ENCODE measurements at regions not wholly inside any gene's neighbourhood (a gene's known extent, or its start where the extent isn't known, plus 50 kb on each side); places are given as distances from the start of the nearest gene placed in this dataset.

DNA sequence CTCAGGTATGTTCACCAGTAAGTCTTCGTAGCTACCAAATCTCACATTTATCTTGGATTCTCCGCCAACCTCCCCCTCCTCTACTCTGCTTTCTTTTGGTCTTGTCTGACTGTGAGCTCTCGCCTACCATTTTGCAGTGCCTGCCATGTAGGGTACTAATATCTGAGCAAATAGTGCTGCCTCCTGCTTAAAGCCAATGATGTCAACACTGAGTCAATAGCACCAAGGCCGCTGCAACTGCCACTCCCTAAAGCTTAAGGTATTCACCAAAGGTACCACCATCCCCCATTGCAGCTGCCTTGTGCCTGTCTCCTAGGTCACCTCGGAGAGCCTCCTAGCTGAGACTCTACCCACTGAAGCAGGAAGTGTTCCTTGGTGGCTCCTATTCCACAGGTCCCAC lies 114.8 kb upstream of the FUT8 start:
- no peak for TF ChIP-seq RFX5 (IDR thresholded peaks at IDR 0.05)
- no peak for TF ChIP-seq RCOR1 (IDR thresholded peaks at IDR 0.05; ENCODE audit: low read depth, low read length)
- TF ChIP-seq, protein P1, sequence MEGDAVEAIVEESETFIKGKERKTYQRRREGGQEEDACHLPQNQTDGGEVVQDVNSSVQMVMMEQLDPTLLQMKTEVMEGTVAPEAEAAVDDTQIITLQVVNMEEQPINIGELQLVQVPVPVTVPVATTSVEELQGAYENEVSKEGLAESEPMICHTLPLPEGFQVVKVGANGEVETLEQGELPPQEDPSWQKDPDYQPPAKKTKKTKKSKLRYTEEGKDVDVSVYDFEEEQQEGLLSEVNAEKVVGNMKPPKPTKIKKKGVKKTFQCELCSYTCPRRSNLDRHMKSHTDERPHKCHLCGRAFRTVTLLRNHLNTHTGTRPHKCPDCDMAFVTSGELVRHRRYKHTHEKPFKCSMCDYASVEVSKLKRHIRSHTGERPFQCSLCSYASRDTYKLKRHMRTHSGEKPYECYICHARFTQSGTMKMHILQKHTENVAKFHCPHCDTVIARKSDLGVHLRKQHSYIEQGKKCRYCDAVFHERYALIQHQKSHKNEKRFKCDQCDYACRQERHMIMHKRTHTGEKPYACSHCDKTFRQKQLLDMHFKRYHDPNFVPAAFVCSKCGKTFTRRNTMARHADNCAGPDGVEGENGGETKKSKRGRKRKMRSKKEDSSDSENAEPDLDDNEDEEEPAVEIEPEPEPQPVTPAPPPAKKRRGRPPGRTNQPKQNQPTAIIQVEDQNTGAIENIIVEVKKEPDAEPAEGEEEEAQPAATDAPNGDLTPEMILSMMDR (IDR thresholded peaks at IDR 0.05): no peak
- no peak for TF ChIP-seq POLR2A (IDR thresholded peaks at IDR 0.05; ENCODE audit: low read length)
- TF ChIP-seq CHD2 (IDR thresholded peaks at IDR 0.05; ENCODE audit: low read length, partially characterized antibody): no peak
- TF ChIP-seq KDM1A (IDR thresholded peaks at IDR 0.05; ENCODE audit: low read depth): no peak
- no peak for TF ChIP-seq JUN (IDR thresholded peaks at IDR 0.05)

Data from A549 (cell line).